Smooth muscle cell (in vitro differentiated cells): ENCODE measurements at regions not wholly inside any gene's neighbourhood (a gene's known extent, or its start where the extent isn't known, plus 50 kb on each side); places are given as distances from the start of the nearest gene placed in this dataset.
"Not testable (repeated sequence)": the region's sequence is repeated elsewhere in the genome, so short reads cannot be mapped to it uniquely, and the experiment has no call there.

Experiments
- DNase-seq: peaks from one replicate; lab custom pipeline; 2025; ENCODE audit not compliant: unreplicated experiment; lab: John Stamatoyannopoulos, UW
- H2AFZ ChIP-seq: fragments of 200-600 bp; sonication (generic); 2 replicates; pipeline ENCODE4 v1.6.0; 2016; ENCODE audit warnings: antibody characterized with exemption, low read depth, mild to moderate bottlenecking
- H3F3A ChIP-seq: fragments of 200-600 bp; sonication (generic); 2 replicates; pipeline ENCODE4 v1.6.0; 2017; ENCODE audit warnings: antibody characterized with exemption, low read depth
- H3K27ac ChIP-seq: fragments of 200-600 bp; sonication (generic); 2 replicates; pipeline ENCODE4 v1.5.1; 2016; ENCODE audit warnings: low read depth, mild to moderate bottlenecking
- H3K27me3 ChIP-seq: fragments of 200-600 bp; sonication (generic); 2 replicates; pipeline ENCODE4 v1.6.1; 2016; ENCODE audit warnings: low read depth, mild to moderate bottlenecking
- H3K36me3 ChIP-seq: fragments of 200-600 bp; sonication (generic); 2 replicates; pipeline ENCODE4 v1.5.1; 2016; ENCODE audit warnings: low read depth
- H3K4me1 ChIP-seq: fragments of 200-600 bp; sonication (generic); 2 replicates; pipeline ENCODE4 v1.5.1; 2016; ENCODE audit warnings: low read depth
- H3K4me2 ChIP-seq: fragments of 200-600 bp; sonication (generic); 2 replicates; pipeline ENCODE4 v1.6.0; 2016; ENCODE audit warnings: mild to moderate bottlenecking
- H3K4me3 ChIP-seq: fragments of 200-600 bp; sonication (generic); 2 replicates; pipeline ENCODE4 v1.5.1; 2016; ENCODE audit warnings: mild to moderate bottlenecking
- H3K79me2 ChIP-seq: fragments of 200-600 bp; sonication (generic); 2 replicates; pipeline ENCODE4 v1.6.0; 2016; ENCODE audit warnings: low read depth, mild to moderate bottlenecking
- H3K9ac ChIP-seq: fragments of 200-600 bp; sonication (generic); 2 replicates; pipeline ENCODE4 v1.6.0; 2016; ENCODE audit warnings: low read depth
- H3K9me3 ChIP-seq: fragments of 200-600 bp; sonication (generic); replicated peaks from 2 replicates; pipeline ENCODE4 v1.5.1; 2016; ENCODE audit warnings: low read depth
- H4K20me1 ChIP-seq: fragments of 200-600 bp; sonication (generic); 2 replicates; pipeline ENCODE4 v1.6.0; 2016; ENCODE audit warnings: low read depth
- WGBS: methylation state at CpG from one replicate; pipeline ENCODE4 v1.1.7; 2016; ENCODE audit warnings: low lambda C conversion rate; 5-methylcytosine and 5-hydroxymethylcytosine counted together
- TF ChIP-seq, protein P1 (sequence below): fragments of 200-600 bp; sonication (generic); IDR thresholded peaks from 2 replicates; pipeline ENCODE4 v1.5.1; 2017; ENCODE audit warnings: borderline replicate concordance, mild to moderate bottlenecking, antibody characterized with exemption; ENCODE audit not compliant: insufficient read depth, poor library complexity, severe bottlenecking

DNA sequence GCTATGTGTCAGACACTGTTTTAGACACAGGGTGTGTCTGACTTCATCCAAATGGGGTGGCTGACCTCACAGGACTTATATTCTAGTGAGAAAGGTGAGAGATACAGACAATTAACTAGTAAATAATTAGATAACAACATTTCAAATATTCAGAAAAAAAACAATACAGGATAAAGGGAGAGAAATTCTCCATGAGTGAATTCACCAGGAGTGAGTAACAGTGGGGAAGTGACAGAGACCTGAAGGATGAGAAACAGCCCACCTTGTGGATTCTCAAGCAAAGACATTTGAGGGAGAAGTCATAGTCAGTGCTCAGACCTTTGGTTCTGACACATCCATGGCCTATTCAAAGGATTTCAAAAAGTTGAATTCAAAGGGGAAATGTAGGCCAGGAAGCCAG lies 627.9 kb downstream of the IQCM start:
- H3K4me1 ChIP-seq: no peaks in the 10 kb centered on the region
- H3K4me3 ChIP-seq: no peak overlapping the region
- no peaks in the 10 kb centered on the region for H3K79me2 ChIP-seq
- TF ChIP-seq, protein P1, sequence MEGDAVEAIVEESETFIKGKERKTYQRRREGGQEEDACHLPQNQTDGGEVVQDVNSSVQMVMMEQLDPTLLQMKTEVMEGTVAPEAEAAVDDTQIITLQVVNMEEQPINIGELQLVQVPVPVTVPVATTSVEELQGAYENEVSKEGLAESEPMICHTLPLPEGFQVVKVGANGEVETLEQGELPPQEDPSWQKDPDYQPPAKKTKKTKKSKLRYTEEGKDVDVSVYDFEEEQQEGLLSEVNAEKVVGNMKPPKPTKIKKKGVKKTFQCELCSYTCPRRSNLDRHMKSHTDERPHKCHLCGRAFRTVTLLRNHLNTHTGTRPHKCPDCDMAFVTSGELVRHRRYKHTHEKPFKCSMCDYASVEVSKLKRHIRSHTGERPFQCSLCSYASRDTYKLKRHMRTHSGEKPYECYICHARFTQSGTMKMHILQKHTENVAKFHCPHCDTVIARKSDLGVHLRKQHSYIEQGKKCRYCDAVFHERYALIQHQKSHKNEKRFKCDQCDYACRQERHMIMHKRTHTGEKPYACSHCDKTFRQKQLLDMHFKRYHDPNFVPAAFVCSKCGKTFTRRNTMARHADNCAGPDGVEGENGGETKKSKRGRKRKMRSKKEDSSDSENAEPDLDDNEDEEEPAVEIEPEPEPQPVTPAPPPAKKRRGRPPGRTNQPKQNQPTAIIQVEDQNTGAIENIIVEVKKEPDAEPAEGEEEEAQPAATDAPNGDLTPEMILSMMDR: no peak
- H3K4me2 ChIP-seq: no peak overlapping the region
- H2AFZ ChIP-seq: no peak overlapping the region
- H3K27me3 ChIP-seq: no peaks in the 10 kb centered on the region
- no peak overlapping the region for H3K27ac ChIP-seq
- no peak overlapping the region for H3K9ac ChIP-seq
- no peak for DNase-seq
- H4K20me1 ChIP-seq: no peaks in the 10 kb centered on the region
- no peaks in the 10 kb centered on the region for H3K36me3 ChIP-seq
- H3K9me3 ChIP-seq: no peaks in the 10 kb centered on the region
- no peaks in the 10 kb centered on the region for H3F3A ChIP-seq

DNA sequence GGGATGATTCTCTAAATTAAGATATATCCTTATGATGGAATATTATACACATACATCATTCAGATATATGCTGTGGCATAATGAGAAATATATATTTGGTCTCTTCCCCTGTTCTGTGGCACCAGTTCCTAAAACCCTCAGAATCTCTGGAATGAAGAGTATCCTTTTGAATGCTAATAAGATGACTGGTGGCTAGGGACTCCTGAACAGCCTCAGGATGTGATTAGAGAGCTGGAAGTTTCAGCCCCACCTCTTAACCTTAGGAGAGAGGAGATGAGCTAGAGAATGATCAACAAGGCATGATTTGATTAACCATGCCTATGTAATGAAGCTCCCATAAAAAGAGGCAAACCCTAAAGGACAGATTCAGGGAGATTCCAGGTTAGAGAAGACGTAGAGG lies 632.0 kb downstream of the IQCM start:
- no peak for DNase-seq
- TF ChIP-seq, protein P1: no peak
- 58% methylated on average over 1 of the region's 1 CpG for WGBS

DNA sequence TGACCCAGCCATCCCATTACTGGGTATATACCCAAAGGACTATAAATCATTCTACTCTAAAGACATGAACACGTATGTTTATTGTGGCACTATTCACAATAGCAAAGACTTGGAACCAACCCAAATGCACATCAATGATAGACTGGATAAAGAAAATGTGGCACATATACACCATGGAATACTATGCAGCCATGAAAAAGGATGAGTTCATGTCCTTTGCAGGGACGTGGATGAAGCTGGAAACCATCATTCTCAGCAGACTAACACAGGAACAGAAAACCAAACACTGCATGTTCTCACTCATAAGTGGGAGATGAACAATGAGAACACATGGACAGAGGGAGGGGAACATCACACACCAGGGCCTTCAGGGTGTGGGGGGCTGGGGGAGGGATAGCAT lies 634.2 kb downstream of the IQCM start:
- not testable (repeated sequence) for H3K4me3 ChIP-seq, DNase-seq, H3K36me3 ChIP-seq, H3K27me3 ChIP-seq, H3K4me2 ChIP-seq, H3K9me3 ChIP-seq, H3K9ac ChIP-seq, H3K4me1 ChIP-seq, H3K27ac ChIP-seq, H2AFZ ChIP-seq, H3K79me2 ChIP-seq, H4K20me1 ChIP-seq, H3F3A ChIP-seq
- whole genome bisulfite sequencing: 82% methylated on average over 2 of the region's 2 CpGs

More for the DNA sequence above, 632.0 kb downstream of the IQCM start:
- no peaks in the 10 kb centered on the region for H3K36me3 ChIP-seq
- H4K20me1 ChIP-seq: no peaks in the 10 kb centered on the region
- H3K4me3 ChIP-seq: no peak overlapping the region
- H3K9me3 ChIP-seq: no peaks in the 10 kb centered on the region
- H3K4me2 ChIP-seq: no peak overlapping the region
- H3K79me2 ChIP-seq: no peaks in the 10 kb centered on the region
- H3K9ac ChIP-seq: no peak overlapping the region
- H2AFZ ChIP-seq: no peak overlapping the region
- H3K27ac ChIP-seq: no peak overlapping the region
- no peaks in the 10 kb centered on the region for H3F3A ChIP-seq
- H3K27me3 ChIP-seq: no peaks in the 10 kb centered on the region
- H3K4me1 ChIP-seq: no peaks in the 10 kb centered on the region

DNA sequence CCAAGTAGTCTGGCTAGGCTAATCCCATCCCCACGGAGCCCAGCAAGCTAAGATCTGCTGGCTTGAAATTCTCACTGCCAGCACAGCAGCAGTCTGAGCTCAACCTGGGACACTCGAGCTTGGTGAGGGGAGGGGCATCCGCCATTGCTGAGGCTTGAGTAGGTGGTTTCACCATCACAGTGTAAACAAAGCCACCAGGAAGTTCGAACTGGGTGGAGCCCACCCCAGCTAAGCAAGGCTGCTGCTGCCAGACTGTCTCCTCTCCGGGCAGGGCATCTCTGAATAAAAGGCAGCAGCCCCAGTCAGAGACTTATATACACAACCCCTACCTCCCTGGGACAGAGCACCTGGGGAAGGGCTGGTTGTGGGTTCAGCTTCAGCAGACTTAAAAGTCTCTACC lies 639.6 kb downstream of the IQCM start:
- H3K27me3 ChIP-seq: no peaks in the 10 kb centered on the region
- WGBS: 62% methylated on average over 5 of the region's 5 CpGs
- TF ChIP-seq, protein P1: no peak
- H3K4me2 ChIP-seq: no peak overlapping the region
- DNase-seq: no peak
- H3K9ac ChIP-seq: no peak overlapping the region
- no peaks in the 10 kb centered on the region for H3K36me3 ChIP-seq
- H2AFZ ChIP-seq: no peak overlapping the region
- H3F3A ChIP-seq: no peaks in the 10 kb centered on the region
- H3K4me1 ChIP-seq: no peaks in the 10 kb centered on the region
- no peaks in the 10 kb centered on the region for H4K20me1 ChIP-seq
- no peak overlapping the region for H3K27ac ChIP-seq
- no peaks in the 10 kb centered on the region for H3K79me2 ChIP-seq
- no peak overlapping the region for H3K4me3 ChIP-seq
- no peaks in the 10 kb centered on the region for H3K9me3 ChIP-seq
